H1 (cell line): ENCODE measurements at regions not wholly inside any gene's neighbourhood (a gene's known extent, or its start where the extent isn't known, plus 50 kb on each side); places are given as distances from the start of the nearest gene placed in this dataset.

ENCODE experiments used
- CTCF ChIA-PET: fragments of 300-600 bp; sonication (Branson Sonifier 250); formaldehyde crosslinking; loops from one replicate; lab custom pipeline; 2021; ENCODE audit not compliant: partially characterized antibody; lab: Charles Lee
- POLR2A ChIA-PET: fragments of 300-600 bp; sonication (Branson Sonifier 250); formaldehyde crosslinking; loops from one replicate; lab custom pipeline; 2021; ENCODE audit warnings: inconsistent platforms; ENCODE audit not compliant: partially characterized antibody; lab: Charles Lee
- DNase-seq, 2 experiments: peaks; one replicate each; pipeline versions ENCODE4 v3.0.0 to v3.0.0-alpha.2; 2010 to 2022; ENCODE audit warnings: low spot score in 2 of 2, low read depth in 1 of 2, mixed read lengths in 1 of 2
- FAIRE-seq: peaks from 2 replicates; lab custom pipeline; 2011; peaks lifted over from hg19 to GRCh38; lab: Jason Lieb, UNC
- H2AFZ ChIP-seq: 2 replicates; pipeline ENCODE4 v1.8.1; 2012; ENCODE audit warnings: low read length, inconsistent platforms
- H2AK5ac ChIP-seq: 2 replicates; pipeline ENCODE4 v1.6.1; 2013; ENCODE audit warnings: low read depth, low read length
- H2BK120ac ChIP-seq: replicated peaks from 2 replicates; pipeline ENCODE3; 2013; ENCODE audit warnings: low read depth, low read length, inconsistent platforms
- H2BK12ac ChIP-seq: 2 replicates; pipeline ENCODE4 v1.6.1; 2013; ENCODE audit warnings: low read depth, low read length
- H2BK15ac ChIP-seq: 2 replicates; pipeline ENCODE4 v1.6.1; 2013; ENCODE audit warnings: low read length
- H2BK20ac ChIP-seq: 2 replicates; pipeline ENCODE4 v1.6.1; 2013; ENCODE audit warnings: low read length
- H2BK5ac ChIP-seq: 2 replicates; pipeline ENCODE4 v1.6.1; 2013; ENCODE audit warnings: low read depth, low read length
- H3K14ac ChIP-seq: 2 replicates; pipeline ENCODE4 v1.6.1; 2013; ENCODE audit warnings: inconsistent platforms; ENCODE audit not compliant: insufficient read length
- H3K18ac ChIP-seq: 2 replicates; pipeline ENCODE4 v1.6.1; 2013; ENCODE audit warnings: low read length; ENCODE audit errors: extremely low read depth
- H3K23ac ChIP-seq: 2 replicates; pipeline ENCODE4 v1.6.1; 2013; ENCODE audit warnings: inconsistent platforms; ENCODE audit not compliant: insufficient read length
- H3K23me2 ChIP-seq: 2 replicates; pipeline ENCODE4 v1.6.1; 2013; ENCODE audit warnings: low read depth, low read length
- H3K27ac ChIP-seq: 2 replicates; pipeline ENCODE4 v1.6.1; 2011; ENCODE audit warnings: low read depth, low read length, inconsistent platforms
- H3K27me3 ChIP-seq, 4 experiments: replicated peaks in 1 of 4; 1 replicate in 1 of 4; 2 replicates in 3 of 4; pipeline versions ENCODE4 v1.6.1 to v1.8.1; 2011 to 2013; ENCODE audit warnings: low read length in 3 of 4, mild to moderate bottlenecking in 3 of 4, inconsistent platforms in 2 of 4, mixed read lengths in 2 of 4, moderate library complexity in 1 of 4; ENCODE audit not compliant: control insufficient read depth in 3 of 4, insufficient read depth in 3 of 4; ENCODE audit errors: extremely low read depth in 1 of 4
- H3K36me3 ChIP-seq, 4 experiments: 2 replicates each; pipeline versions ENCODE4 v1.6.1 to v1.8.1; 2011 to 2013; ENCODE audit warnings: mild to moderate bottlenecking in 4 of 4, low read length in 3 of 4, moderate library complexity in 2 of 4, control low read depth in 1 of 4, inconsistent platforms in 1 of 4; ENCODE audit not compliant: insufficient read depth in 4 of 4, control insufficient read depth in 2 of 4
- H3K4ac ChIP-seq: replicated peaks from 2 replicates; pipeline ENCODE3; 2013; ENCODE audit warnings: low read length, low read depth, mixed read lengths, inconsistent platforms; ENCODE audit not compliant: insufficient read length
- H3K4me1 ChIP-seq, 4 experiments: replicated peaks in 1 of 4; 1 replicate in 1 of 4; 2 replicates in 3 of 4; pipeline versions ENCODE4 v1.6.1 to v1.8.1; 2011 to 2013; ENCODE audit warnings: low read length in 3 of 4, inconsistent platforms in 2 of 4, mixed read lengths in 1 of 4; ENCODE audit not compliant: insufficient read depth in 4 of 4, control insufficient read depth in 3 of 4
- H3K4me2 ChIP-seq, 2 experiments: 2 replicates each; pipeline versions ENCODE4 v1.6.1 to v1.8.1; 2011 to 2013; ENCODE audit warnings: low read depth in 2 of 2, low read length in 2 of 2, control low read depth in 1 of 2, inconsistent platforms in 1 of 2, mild to moderate bottlenecking in 1 of 2; ENCODE audit not compliant: insufficient read depth in 1 of 2
- H3K4me3 ChIP-seq, 4 experiments: fragments of 200-600, 300-600 bp in 1 of 4; sonication (generic), shearing (Covaris generic), sonication (Bioruptor Twin) in 1 of 4; 2 replicates each; pipeline versions ENCODE4 v1.5.1 to v1.8.1; 2011 to 2016; ENCODE audit warnings: low read length in 4 of 4, low read depth in 3 of 4, control low read depth in 2 of 4, inconsistent platforms in 2 of 4, mild to moderate bottlenecking in 2 of 4, mixed read lengths in 1 of 4, moderate library complexity in 1 of 4; ENCODE audit not compliant: insufficient read depth in 2 of 4; ENCODE audit errors: extremely low read depth in 1 of 4
- H3K56ac ChIP-seq: replicated peaks from 2 replicates; pipeline ENCODE3; 2013; ENCODE audit warnings: low read depth, mild to moderate bottlenecking, mixed read lengths, low read length, inconsistent platforms; ENCODE audit not compliant: insufficient read length
- H3K79me1 ChIP-seq: 2 replicates; pipeline ENCODE4 v1.6.1; 2013; ENCODE audit warnings: low read depth, low read length, control low read depth
- H3K79me2 ChIP-seq, 2 experiments: 2 replicates each; pipeline versions ENCODE4 v1.6.1 to v1.8.1; 2012 to 2013; ENCODE audit warnings: low read length in 2 of 2, mild to moderate bottlenecking in 2 of 2, inconsistent platforms in 1 of 2; ENCODE audit not compliant: insufficient read depth in 2 of 2, control insufficient read depth in 1 of 2
- H3K9ac ChIP-seq, 4 experiments: replicated peaks in 1 of 4; 1 replicate in 1 of 4; 2 replicates in 3 of 4; pipeline versions ENCODE4 v1.6.1 to v1.8.1; 2011 to 2013; ENCODE audit warnings: low read depth in 3 of 4, low read length in 3 of 4, control low read depth in 2 of 4, mild to moderate bottlenecking in 2 of 4, moderate library complexity in 2 of 4, inconsistent platforms in 1 of 4; ENCODE audit errors: extremely low read depth in 1 of 4
- H3K9me3 ChIP-seq, 2 experiments: 2 replicates each; pipeline versions ENCODE4 v1.6.1 to v1.8.1; 2012 to 2013; ENCODE audit warnings: mild to moderate bottlenecking in 2 of 2, moderate library complexity in 2 of 2, control low read depth in 1 of 2, inconsistent platforms in 1 of 2, low read depth in 1 of 2, low read length in 1 of 2, mixed read lengths in 1 of 2; ENCODE audit not compliant: insufficient read depth in 2 of 2
- H4K20me1 ChIP-seq, 2 experiments: replicated peaks in 1 of 2; 2 replicates each; pipeline versions ENCODE3 to v1.8.1; 2011 to 2013; ENCODE audit warnings: inconsistent platforms in 2 of 2, low read length in 2 of 2, mild to moderate bottlenecking in 1 of 2; ENCODE audit not compliant: insufficient read depth in 2 of 2, control insufficient read depth in 1 of 2
- H4K5ac ChIP-seq: 2 replicates; pipeline ENCODE4 v1.6.1; 2013; ENCODE audit warnings: low read length, low read depth, mixed read lengths, inconsistent platforms; ENCODE audit not compliant: insufficient read length
- H4K8ac ChIP-seq: 2 replicates; pipeline ENCODE4 v1.8.0; 2013; ENCODE audit warnings: mild to moderate bottlenecking, moderate library complexity, low read length, inconsistent platforms; ENCODE audit not compliant: insufficient read depth; ENCODE audit errors: extremely low read depth
- H4K91ac ChIP-seq: replicated peaks from 2 replicates; pipeline ENCODE3; 2013; ENCODE audit warnings: low read length, mixed read lengths, inconsistent platforms; ENCODE audit not compliant: insufficient read length
- BRCA1 ChIP-seq: IDR thresholded peaks from 2 replicates; pipeline ENCODE4 v1.6.1; 2012; ENCODE audit warnings: low read depth, low read length, improper control_type of control experiment
- CEBPB ChIP-seq: IDR thresholded peaks from 2 replicates; pipeline ENCODE4 v1.6.1; 2012; ENCODE audit warnings: low read depth, low read length
- HDAC6 ChIP-seq: IDR thresholded peaks from one replicate; pipeline ENCODE4 v1.7.1; 2012; ENCODE audit warnings: low read depth, mild to moderate bottlenecking, inconsistent platforms, low read length, moderate library complexity
- JUN ChIP-seq: IDR thresholded peaks from 2 replicates; pipeline ENCODE4 v1.6.1; 2011; ENCODE audit warnings: low read depth, mild to moderate bottlenecking, improper control_type of control experiment, low read length
- KDM5A ChIP-seq: fragments of 200-600 bp; IDR thresholded peaks from 2 replicates; pipeline ENCODE4 v1.7.1; 2012; ENCODE audit warnings: mild to moderate bottlenecking, low read length, inconsistent platforms, mixed read lengths
- NANOG ChIP-seq: IDR thresholded peaks from 2 replicates; pipeline ENCODE4 v1.6.1; 2011; ENCODE audit warnings: low read length, low read depth, mild to moderate bottlenecking, inconsistent platforms; ENCODE audit not compliant: insufficient read depth, poor library complexity, severe bottlenecking
- POLR2A ChIP-seq, 2 experiments: IDR thresholded peaks; 1 replicate in 1 of 2; 2 replicates in 1 of 2; pipeline ENCODE4 v1.6.1; 2011; ENCODE audit warnings: low read depth in 2 of 2, low read length in 2 of 2, mild to moderate bottlenecking in 2 of 2; ENCODE audit errors: control extremely low read depth in 1 of 2
- POLR2AphosphoS5 ChIP-seq: IDR thresholded peaks from 2 replicates; pipeline ENCODE4 v1.6.1; 2011; ENCODE audit warnings: low read depth, low read length
- RBBP5 ChIP-seq: IDR thresholded peaks from 2 replicates; pipeline ENCODE4 v1.7.1; 2012; ENCODE audit warnings: low read depth, mild to moderate bottlenecking, inconsistent platforms, low read length, moderate library complexity, borderline replicate concordance
- RFX5 ChIP-seq: IDR thresholded peaks from 2 replicates; pipeline ENCODE4 v1.6.1; 2011; ENCODE audit warnings: low read depth, low read length, improper control_type of control experiment, borderline replicate concordance
- RXRA ChIP-seq: IDR thresholded peaks from 2 replicates; pipeline ENCODE4 v1.6.1; 2011; ENCODE audit warnings: low read depth, mild to moderate bottlenecking, low read length, moderate library complexity; ENCODE audit not compliant: insufficient read depth
- SIN3A ChIP-seq, 2 experiments: IDR thresholded peaks in 1 of 2; conservative IDR thresholded peaks in 1 of 2; 2 replicates each; pipeline ENCODE4 v1.6.1; 2011 to 2012; ENCODE audit warnings: low read length in 2 of 2, improper control_type of control experiment in 1 of 2, low read depth in 1 of 2, mild to moderate bottlenecking in 1 of 2
- SP1 ChIP-seq: IDR thresholded peaks from 2 replicates; pipeline ENCODE4 v1.6.1; 2011; ENCODE audit warnings: low read depth, low read length
- TBP ChIP-seq: IDR thresholded peaks from 2 replicates; pipeline ENCODE4 v1.6.1; 2011; ENCODE audit warnings: low read depth, low read length, improper control_type of control experiment
- WGBS, 2 experiments: shearing (Covaris generic) in 1 of 2; methylation state at CpG; one replicate each; pipeline versions ENCODE4 v1.1.6 to v1.1.7; 2013 to 2015; ENCODE audit warnings: low lambda C conversion rate in 2 of 2, mixed read lengths in 2 of 2, inconsistent platforms in 1 of 2, low coverage in 1 of 2, missing lambda C conversion rate in 1 of 2; ENCODE audit not compliant: insufficient replicate concordance in 2 of 2, insufficient coverage in 1 of 2, insufficient read length in 1 of 2; ENCODE audit errors: extremely low coverage in 1 of 2, missing lambda C conversion rate in 1 of 2; 5-methylcytosine and 5-hydroxymethylcytosine counted together
- TF ChIP-seq, protein P1 (sequence below): IDR thresholded peaks from 2 replicates; pipeline ENCODE4 v1.6.1; 2011; ENCODE audit warnings: low read length, improper control_type of control experiment

DNA sequence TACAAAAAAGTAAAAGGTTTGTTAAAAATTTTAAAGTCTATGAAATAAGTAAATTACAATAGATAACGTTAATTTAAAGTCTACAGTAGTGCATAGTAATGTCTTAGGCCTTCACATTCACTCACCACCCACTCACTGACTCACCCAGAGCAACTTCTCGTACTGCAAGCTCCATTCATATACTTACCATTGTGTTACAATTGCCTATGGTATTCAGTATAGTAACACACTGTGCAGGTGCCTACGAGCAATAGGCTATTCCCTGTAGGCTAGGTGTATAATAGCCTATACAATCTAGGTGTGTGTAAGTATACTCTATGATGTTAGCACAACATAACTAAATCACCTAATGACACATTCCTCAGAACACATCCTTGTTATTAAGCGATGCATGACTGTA lies 435.3 kb upstream of the TMTC1 start:
- Histone ChIP-seq H3K18ac (no peak overlapping the region), H3K4me3 (no peak overlapping the region), H2BK20ac (no peak overlapping the region), H3K27me3 (no peaks in the 10 kb centered on the region), H3K56ac (no peak overlapping the region), H2BK5ac (no peak overlapping the region), H2BK12ac (no peak overlapping the region), H3K36me3 (no peaks in the 10 kb centered on the region), H4K91ac (no peak overlapping the region), H3K14ac (no peak overlapping the region), H3K4me2 (no peak overlapping the region), H3K9ac (no peak overlapping the region), H2AK5ac (no peak overlapping the region), H4K8ac (no peak overlapping the region), H3K4ac (no peak overlapping the region), H3K4me1 (no peaks in the 10 kb centered on the region), H4K5ac (no peak overlapping the region), H3K9me3 (no peaks in the 10 kb centered on the region; a peak in 1 of 4 replicates), H3K79me2 (no peaks in the 10 kb centered on the region), H3K79me1 (no peaks in the 10 kb centered on the region), H3K23me2 (no peaks in the 10 kb centered on the region), H2BK15ac (no peak overlapping the region), H2BK120ac (no peak overlapping the region), H3K27ac (no peak overlapping the region), H3K23ac (no peak overlapping the region), H2AFZ (no peak overlapping the region), H4K20me1 (no peaks in the 10 kb centered on the region)
- FAIRE-seq (no peak), DNase-seq (no peak)
- POLR2A ChIA-PET, result no interaction called here
- CTCF ChIA-PET, result interaction anchor here (0.6 kb wide), 2 partner anchors 15 to 633 kb away, joined by 3 to 4 read pairs; no protein-coding TSS in a partner anchor
- WGBS, 2 experiments, result 95% methylated on average over 4 of the region's 4 CpGs; no CpG with 5 or more reads in 1 of the 2 experiments
- TF ChIP-seq SIN3A (conservative IDR thresholded peaks at IDR 0.05 in 1 of 2, IDR thresholded peaks at IDR 0.05 in 1 of 2; ENCODE audit: low read depth in 1 of 2, low read length in 2 of 2) (no peak), BRCA1 (no peak), POLR2AphosphoS5 (no peak), RXRA (no peak), RBBP5 (no peak), NANOG (no peak), RFX5 (no peak), CEBPB (no peak), TBP (no peak), POLR2A (IDR thresholded peaks at IDR 0.05; ENCODE audit: control extremely low read depth in 1 of 2, low read depth in 2 of 2, low read length in 2 of 2) (no peak), KDM5A (no peak), HDAC6 (no peak), JUN (no peak), SP1 (no peak)
- TF ChIP-seq, protein P1, sequence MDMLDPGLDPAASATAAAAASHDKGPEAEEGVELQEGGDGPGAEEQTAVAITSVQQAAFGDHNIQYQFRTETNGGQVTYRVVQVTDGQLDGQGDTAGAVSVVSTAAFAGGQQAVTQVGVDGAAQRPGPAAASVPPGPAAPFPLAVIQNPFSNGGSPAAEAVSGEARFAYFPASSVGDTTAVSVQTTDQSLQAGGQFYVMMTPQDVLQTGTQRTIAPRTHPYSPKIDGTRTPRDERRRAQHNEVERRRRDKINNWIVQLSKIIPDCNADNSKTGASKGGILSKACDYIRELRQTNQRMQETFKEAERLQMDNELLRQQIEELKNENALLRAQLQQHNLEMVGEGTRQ, result no peak
